GM12865 (cell line): ENCODE measurements at regions not wholly inside any gene's neighbourhood (a gene's known extent, or its start where the extent isn't known, plus 50 kb on each side); places are given as distances from the start of the nearest gene placed in this dataset.

Source experiments
- DNase-seq: peaks from one replicate; pipeline ENCODE4 v3.0.0; 2010; ENCODE audit warnings: low read depth
- H3K4me3 ChIP-seq: 2 replicates; pipeline ENCODE4 v1.5.1; 2011; ENCODE audit warnings: mild to moderate bottlenecking, low read depth, low read length, control low read depth
- CTCF ChIP-seq: IDR thresholded peaks from 2 replicates; pipeline ENCODE4 v1.5.1; 2011; ENCODE audit warnings: low read length, control low read depth, low read depth, inconsistent platforms; ENCODE audit not compliant: insufficient read depth; ENCODE audit errors: missing control alignments

- DNase-seq: no peak
- H3K4me3 ChIP-seq: no peak overlapping the region
- TF ChIP-seq CTCF: no peak
Measured at GRCh38 chr4:128560754-128561495, 248.6 kb upstream of the JADE1 start.

GRCh38 chr4:128558896-128559679 lies 250.4 kb upstream of the JADE1 start:
- no peak overlapping the region for H3K4me3 ChIP-seq
- TF ChIP-seq CTCF: no peak
- DNase-seq: no peak

- no peak for TF ChIP-seq CTCF
- no peak overlapping the region for H3K4me3 ChIP-seq
- no peak for DNase-seq
Measured at GRCh38 chr4:128556756-128557155, 252.7 kb upstream of the JADE1 start.

- DNase-seq: no peak
- no peak for TF ChIP-seq CTCF
- H3K4me3 ChIP-seq: peak overlapping the region; percentile 72
Measured at GRCh38 chr4:128553686-128554515, 255.6 kb upstream of the JADE1 start.

GRCh38 chr4:128552586-128552907 lies 257.0 kb upstream of the JADE1 start:
- TF ChIP-seq CTCF: no peak
- peak overlapping the region; percentile 72 for H3K4me3 ChIP-seq
- no peak for DNase-seq

GRCh38 chr4:128551280-128551679 lies 258.2 kb upstream of the JADE1 start:
- no peak overlapping the region for H3K4me3 ChIP-seq
- no peak for DNase-seq
- no peak for TF ChIP-seq CTCF
